GM21619 (cell line): ENCODE measurements at regions not wholly inside any gene's neighbourhood (a gene's known extent, or its start where the extent isn't known, plus 50 kb on each side); places are given as distances from the start of the nearest gene placed in this dataset.

Source experiments
- ATAC-seq: cut with Tn5 transposase; IDR thresholded peaks from one replicate; pipeline ENCODE4 v1.9.1; 2021; ENCODE audit not compliant: unreplicated experiment

GRCh38 chr2:54360055-54360792 is 95.9 kb upstream of the SPTBN1 start:
- ATAC-seq: no peak

- ATAC-seq: no peak
Measured at GRCh38 chr2:54364409-54364808, 91.7 kb upstream of the SPTBN1 start.

GRCh38 chr2:54365661-54366060 is 90.5 kb upstream of the SPTBN1 start:
- ATAC-seq: no peak

- no peak for ATAC-seq
Measured at GRCh38 chr2:54366487-54367280, 89.4 kb upstream of the SPTBN1 start.

- no peak for ATAC-seq
Measured at GRCh38 chr2:54370405-54371104, 85.6 kb upstream of the SPTBN1 start.

GRCh38 chr2:54371460-54372065 is 84.6 kb upstream of the SPTBN1 start:
- no peak for ATAC-seq

- ATAC-seq: no peak
Measured at GRCh38 chr2:54372361-54372760, 83.8 kb upstream of the SPTBN1 start.

GRCh38 chr2:54373855-54374254 is 82.3 kb upstream of the SPTBN1 start:
- no peak for ATAC-seq

- ATAC-seq: no peak
Measured at GRCh38 chr2:54374591-54375364, 81.3 kb upstream of the SPTBN1 start.

GRCh38 chr2:54377451-54377850 is 78.7 kb upstream of the SPTBN1 start:
- ATAC-seq: no peak

- no peak for ATAC-seq
Measured at GRCh38 chr2:54377901-54378493, 78.1 kb upstream of the SPTBN1 start.

GRCh38 chr2:54380670-54381069 is 75.5 kb upstream of the SPTBN1 start:
- no peak for ATAC-seq

GRCh38 chr2:54381293-54381692 is 74.8 kb upstream of the SPTBN1 start:
- ATAC-seq: no peak

- ATAC-seq: no peak
Measured at GRCh38 chr2:54382601-54383000, 73.5 kb upstream of the SPTBN1 start.

GRCh38 chr2:54384301-54385203 is 71.6 kb upstream of the SPTBN1 start:
- ATAC-seq: no peak

- ATAC-seq: no peak
Measured at GRCh38 chr2:54385271-54385670, 70.9 kb upstream of the SPTBN1 start.

GRCh38 chr2:54386585-54386984 is 69.5 kb upstream of the SPTBN1 start:
- no peak for ATAC-seq

GRCh38 chr2:54387059-54387991 is 68.8 kb upstream of the SPTBN1 start:
- no peak for ATAC-seq
